Transverse colon (tissue), 4 donors: ENCODE measurements at regions not wholly inside any gene's neighbourhood (a gene's known extent, or its start where the extent isn't known, plus 50 kb on each side); places are given as distances from the start of the nearest gene placed in this dataset.

Source experiments
- CTCF ChIP-seq, 5 experiments: fragments of 200-600 bp in 3 of 5; fragments of 450-650 bp in 2 of 5; sonication (generic) in 3 of 5; IDR thresholded peaks; 1 replicate in 2 of 5; 2 replicates in 3 of 5; pipeline ENCODE4 v1.5.1; 2016 to 2017; ENCODE audit warnings: antibody characterized with exemption in 5 of 5, inconsistent platforms in 3 of 5, mild to moderate bottlenecking in 2 of 5, moderate library complexity in 1 of 5
- EP300 ChIP-seq: sonication (generic); formaldehyde crosslinking; IDR thresholded peaks from one replicate; pipeline ENCODE4 v1.6.1; 2017; ENCODE audit warnings: antibody characterized with exemption, low read depth
- POLR2A ChIP-seq: fragments of 450-650 bp; IDR thresholded peaks from one replicate; pipeline ENCODE4 v1.6.1; 2016; ENCODE audit warnings: antibody characterized with exemption, mild to moderate bottlenecking, moderate library complexity
- POLR2AphosphoS5 ChIP-seq, 3 donors: sonication (generic); formaldehyde crosslinking; IDR thresholded peaks; one replicate each; pipeline ENCODE4 v1.6.1; 2016; ENCODE audit warnings: antibody characterized with exemption in 3 of 3

- no peak for TF ChIP-seq POLR2AphosphoS5 (IDR thresholded peaks at IDR 0.05)
- TF ChIP-seq CTCF (IDR thresholded peaks at IDR 0.05) = no peak
- no peak for TF ChIP-seq POLR2A
- no peak for TF ChIP-seq EP300
Measured at GRCh38 chr12:31230004-31230403, 95.9 kb downstream of the SINHCAF start.
